NCI-H2227 (cell line): ENCODE measurements at regions not wholly inside any gene's neighbourhood (a gene's known extent, or its start where the extent isn't known, plus 50 kb on each side); places are given as distances from the start of the nearest gene placed in this dataset.
"Not testable (repeated sequence)": the region's sequence is repeated elsewhere in the genome, so short reads cannot be mapped to it uniquely, and the experiment has no call there.

Experiments used
- DNase-seq: peaks from one replicate; lab custom pipeline; 2025; ENCODE audit not compliant: unreplicated experiment; lab: John Stamatoyannopoulos, UW

GRCh38 chr17:56690441-56691291 is 97.2 kb downstream of the NOG start:
- no peak for DNase-seq

DNA sequence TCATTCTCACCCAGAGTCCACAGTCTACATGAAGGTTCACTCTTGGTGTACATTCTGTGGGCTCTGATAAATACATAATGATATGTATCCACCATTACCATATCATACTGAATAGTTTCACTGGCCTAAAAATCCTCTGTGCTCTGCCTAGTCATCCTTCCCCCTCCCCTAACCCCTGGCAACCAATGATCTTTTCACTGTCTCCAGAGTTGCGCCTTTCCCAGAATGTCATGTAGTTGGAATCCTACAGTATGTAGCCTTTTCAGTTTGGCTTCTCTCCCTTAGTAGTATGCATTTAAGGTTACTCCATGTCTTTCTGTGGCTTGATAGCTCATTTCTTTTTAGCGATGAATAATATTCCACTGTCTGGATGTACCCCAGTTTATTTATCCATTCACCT is 101.3 kb downstream of the NOG start:
- DNase-seq, result no peak

GRCh38 chr17:56697190-56697589 is 103.7 kb downstream of the NOG start:
- DNase-seq, result no peak

DNA sequence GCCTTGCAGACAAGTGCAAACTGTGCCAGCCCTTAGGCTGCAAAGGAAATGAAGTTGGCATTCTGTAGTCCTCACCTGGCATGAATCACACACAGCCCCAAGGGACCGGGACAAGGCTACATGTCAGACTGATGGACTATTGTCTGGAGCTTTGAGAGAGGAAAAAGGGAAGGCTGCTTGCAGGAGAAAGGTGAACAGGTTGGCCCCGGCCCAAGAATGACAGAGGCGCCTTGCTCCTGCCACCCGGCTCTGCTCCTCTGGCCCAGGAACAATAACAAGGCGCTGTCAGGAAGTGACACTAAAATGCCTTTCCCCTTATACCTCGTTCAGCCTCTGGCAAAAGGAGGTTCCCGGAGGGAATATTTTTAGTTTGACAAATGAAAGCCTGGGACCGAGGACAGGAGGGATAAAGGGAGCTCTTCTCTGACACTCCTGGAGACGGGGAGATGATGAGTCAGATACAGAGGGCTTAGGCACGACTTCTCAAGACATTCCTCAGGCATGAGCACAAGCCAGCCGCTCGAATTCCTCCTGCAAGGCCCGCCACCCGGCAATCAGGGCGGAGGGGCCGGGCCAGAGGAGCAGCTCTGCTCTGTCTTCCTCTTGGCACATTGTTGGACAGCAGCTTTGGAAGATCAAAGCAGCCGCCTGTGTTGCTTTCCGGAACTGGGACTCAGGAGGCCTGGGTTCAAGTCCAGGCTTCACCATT is 105.8 kb downstream of the NOG start:
- DNase-seq, result peak; percentile 9

- DNase-seq, result no peak
Measured at GRCh38 chr17:56700919-56701420, 107.5 kb downstream of the NOG start.

DNA sequence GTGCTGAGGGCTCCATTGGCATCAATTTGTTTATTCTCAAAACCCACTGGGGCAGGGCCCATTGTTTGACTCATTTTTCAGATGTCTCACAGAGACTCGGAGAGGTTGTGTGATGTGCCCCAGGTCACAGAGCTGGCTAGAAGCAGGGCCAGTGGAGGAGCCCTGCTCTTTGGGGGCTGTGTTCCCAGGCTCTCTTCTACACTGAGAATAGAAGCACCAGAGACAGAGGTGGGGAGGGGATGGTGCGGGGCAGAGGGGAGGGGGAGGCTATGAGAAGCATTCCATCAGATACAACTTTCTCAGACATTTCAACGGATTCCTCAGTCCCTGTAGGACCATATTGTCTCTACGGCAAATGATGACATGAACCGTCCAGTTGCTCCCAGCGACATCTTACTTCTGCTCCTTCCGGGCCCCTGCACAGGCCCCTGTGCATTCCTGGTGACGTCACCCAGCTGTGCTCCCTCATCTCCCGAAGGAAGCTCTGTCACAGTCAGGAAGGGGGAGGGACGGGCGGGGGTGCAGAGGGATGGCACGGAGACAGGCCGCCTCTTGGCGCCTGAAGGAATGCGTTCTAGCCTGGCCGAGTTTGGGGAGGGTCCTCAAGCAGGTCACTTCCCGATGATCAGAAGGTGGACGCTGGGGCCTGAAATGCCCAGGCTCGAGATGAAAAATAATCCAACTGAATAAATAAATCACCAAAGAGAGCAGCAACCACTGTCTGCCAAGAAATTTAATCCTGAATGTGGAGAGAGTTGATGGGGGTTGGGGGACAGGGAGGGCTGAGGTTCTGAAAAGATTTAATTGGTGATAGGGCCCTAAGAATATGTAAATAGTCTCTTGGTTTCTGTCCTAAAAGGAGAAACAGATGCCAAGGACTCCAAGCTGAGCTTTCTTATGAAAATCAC is 114.1 kb downstream of the NOG start:
- DNase-seq, result no peak

GRCh38 chr17:56708220-56708558 is 114.7 kb downstream of the NOG start:
- no peak for DNase-seq

- DNase-seq, result no peak
Measured at GRCh38 chr17:56708670-56709410, 115.3 kb downstream of the NOG start.

DNA sequence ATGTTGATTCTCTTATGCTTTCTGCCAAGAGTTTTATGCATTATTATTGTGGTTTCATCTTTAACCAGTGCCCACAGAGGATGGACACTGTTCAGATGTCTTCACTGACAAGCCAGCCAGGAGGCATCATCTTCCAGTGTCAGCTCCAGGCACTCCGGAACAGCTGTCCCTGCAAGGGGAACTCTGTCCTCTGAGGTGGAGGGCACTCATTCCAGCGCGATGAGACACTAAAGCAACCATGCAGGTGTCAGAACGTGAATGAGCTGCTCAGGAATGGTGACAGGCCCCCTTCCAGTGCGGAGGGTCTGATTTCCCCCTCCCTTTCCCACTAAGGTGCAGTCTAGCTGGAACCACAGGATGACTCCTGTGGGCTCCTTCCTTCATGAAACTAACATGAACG is 117.5 kb downstream of the NOG start:
- DNase-seq, result no peak

DNA sequence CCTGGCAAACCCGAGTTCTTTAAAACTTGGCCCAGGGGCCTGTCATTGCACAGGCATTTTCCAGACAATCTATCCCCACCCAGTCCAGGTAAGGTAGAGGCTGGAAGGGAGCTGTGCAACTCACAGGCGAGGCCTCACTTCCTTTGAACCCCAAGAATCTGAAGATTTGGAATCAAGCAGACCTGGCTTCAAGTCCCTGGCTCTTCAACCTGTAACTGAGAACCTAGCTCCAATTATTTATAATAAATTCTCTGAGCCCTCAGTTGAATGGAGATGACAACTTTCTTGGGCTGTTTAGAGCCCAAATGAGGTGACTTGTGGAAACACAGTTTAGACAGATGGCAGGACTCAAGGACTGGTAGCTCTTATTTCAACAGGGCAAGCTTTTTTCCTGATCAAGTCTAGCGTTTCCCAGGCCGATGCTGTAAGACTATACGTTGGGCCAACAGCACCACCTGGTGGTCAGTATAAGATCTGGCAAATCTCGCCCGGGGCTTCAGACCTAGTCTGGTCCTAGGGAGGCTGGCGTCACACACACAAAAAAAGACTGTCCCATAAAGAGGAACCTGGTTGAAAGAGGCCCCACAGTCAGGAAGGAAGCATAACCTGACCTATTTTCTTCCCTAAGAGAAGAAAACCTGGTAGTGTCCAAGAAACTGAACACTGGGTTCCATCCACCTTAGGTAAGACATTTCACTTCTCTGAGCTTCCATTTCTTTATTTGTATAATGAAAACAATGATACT is 117.9 kb downstream of the C17orf67 start:
- DNase-seq, result peak; percentile 85

GRCh38 chr17:56717471-56717870 is 116.2 kb downstream of the C17orf67 start:
- DNase-seq, result no peak

GRCh38 chr17:56718515-56718914 is 115.2 kb downstream of the C17orf67 start:
- no peak for DNase-seq

DNA sequence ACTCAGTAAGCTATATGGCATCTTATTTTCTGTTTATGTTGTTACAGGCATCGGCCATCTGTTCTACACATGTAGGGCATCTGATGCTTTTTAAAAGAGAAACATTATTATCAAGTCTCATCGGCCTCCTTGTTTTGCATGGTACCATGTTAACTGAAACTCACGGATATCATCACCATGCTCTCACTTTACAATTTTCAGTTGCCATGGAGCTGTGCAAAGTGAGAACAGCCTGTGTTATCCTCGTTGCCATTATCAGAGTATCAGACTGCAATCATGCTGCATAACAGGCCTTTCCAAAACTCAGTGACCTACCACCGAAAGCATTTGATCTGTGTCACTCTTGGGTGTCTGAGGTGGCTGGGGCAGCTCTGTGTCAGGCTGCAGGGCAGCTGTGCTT is 110.3 kb downstream of the C17orf67 start:
- DNase-seq, result no peak

DNA sequence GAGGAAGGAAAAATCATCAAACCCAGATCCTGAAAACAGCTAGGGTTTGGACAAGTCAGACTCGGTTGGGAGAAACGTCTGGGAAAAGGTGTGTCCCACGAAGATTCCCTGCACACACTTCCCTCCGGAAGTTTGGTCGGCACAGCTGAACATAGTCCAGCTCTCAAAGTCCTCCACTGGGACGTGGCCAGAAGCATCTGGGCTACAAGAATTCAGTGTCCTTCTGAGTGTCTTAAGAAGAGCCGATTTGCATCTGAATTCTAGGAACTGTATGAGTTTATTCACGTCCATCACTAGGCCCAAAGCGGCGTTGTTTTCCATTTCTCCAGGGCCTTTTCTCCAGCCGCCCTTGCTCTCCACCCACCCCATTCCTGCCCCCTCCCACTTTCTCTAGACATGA is 109.1 kb downstream of the C17orf67 start:
- no peak for DNase-seq

DNA sequence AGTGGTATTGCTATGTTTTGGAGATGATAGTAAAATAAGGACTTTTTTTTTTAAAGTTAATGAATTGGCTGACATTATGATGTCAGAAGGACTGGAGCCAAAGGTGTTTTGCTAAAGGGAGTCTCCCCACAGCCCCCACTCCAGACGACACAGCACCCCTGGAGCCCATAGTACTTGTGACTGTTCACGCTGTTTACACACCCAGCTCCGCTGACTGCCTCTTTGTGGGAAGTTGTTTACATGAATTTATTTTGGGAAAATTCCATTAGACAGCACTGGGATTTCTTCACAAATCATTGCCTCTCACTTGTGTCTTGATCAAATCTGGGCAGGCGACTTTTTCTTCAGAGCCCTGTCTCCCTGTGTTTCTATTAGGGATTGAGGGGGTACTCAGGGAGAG is 108.6 kb downstream of the C17orf67 start:
- no peak for DNase-seq

DNA sequence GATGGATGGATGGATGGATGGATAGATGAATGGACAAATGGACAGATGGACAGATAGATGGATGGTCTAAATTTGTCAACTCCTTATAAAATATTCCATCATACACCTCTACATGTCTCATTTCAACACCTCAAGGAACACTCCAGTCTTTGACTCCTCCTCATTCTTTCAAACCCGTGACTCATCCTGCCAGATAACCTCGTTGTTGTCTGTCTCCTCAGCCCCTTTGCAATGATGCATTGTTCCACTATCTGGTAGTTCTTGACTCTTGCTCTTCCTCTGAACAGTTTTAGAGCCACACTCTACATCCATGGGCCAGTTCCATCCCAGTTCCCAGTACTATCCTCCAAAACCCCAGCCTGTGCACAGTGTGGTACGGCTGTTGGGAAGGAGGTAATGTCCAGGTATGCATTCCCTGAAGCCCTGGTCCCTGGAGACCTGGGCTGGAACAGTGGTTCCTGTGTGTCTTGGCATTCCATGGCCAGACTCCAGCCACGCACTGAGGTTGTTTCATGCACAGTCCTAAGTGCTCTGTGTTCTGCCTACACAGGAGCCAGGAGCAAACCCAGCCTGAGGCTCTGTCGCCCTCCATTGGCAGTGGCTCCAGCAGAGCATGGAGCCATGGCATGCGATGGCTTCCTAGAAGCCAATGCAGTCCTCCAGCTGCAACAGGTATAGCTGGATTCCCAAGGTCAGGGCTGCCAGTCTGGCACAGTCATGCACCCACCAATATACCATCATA is 105.7 kb downstream of the C17orf67 start:
- no peak for DNase-seq

- not testable (repeated sequence) for DNase-seq
Measured at GRCh38 chr17:56731096-56731495, 102.6 kb downstream of the C17orf67 start.

DNA sequence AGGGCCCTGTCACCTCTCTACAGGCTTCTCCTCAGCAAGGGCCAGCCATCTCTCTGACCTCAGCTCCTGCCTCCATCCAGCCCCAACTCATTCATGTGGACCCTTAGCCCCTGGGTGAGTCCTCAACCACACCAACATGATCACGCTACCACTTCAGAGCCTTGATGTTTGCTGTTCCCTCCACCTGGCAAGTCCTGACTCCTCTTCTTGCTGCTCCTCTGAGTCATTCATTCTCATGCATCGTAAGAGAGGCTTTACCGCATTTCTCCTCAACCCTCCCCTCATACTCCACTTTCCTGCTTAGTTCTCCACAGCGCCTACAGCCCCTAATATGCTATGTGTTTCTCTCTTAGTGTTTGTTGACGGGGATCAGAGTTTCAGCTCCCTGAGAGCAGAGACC is 99.9 kb downstream of the C17orf67 start:
- no peak for DNase-seq

- no peak for DNase-seq
Measured at GRCh38 chr17:56735842-56736241, 97.9 kb downstream of the C17orf67 start.
